SK-N-SH (cell line): ENCODE measurements at regions not wholly inside any gene's neighbourhood (a gene's known extent, or its start where the extent isn't known, plus 50 kb on each side); places are given as distances from the start of the nearest gene placed in this dataset.

ENCODE experiments used
- CTCF ChIA-PET: fragments of 300-600, 350-600 bp; formaldehyde crosslinking; extraction: SDS; loops from one replicate; lab custom pipeline; 2021; lab: Yijun Ruan, JAX
- POLR2A ChIA-PET: fragments of 350-600 bp; sonication (Branson Sonifier 250); formaldehyde crosslinking; extraction: SDS; loops from one replicate; lab custom pipeline; 2020; ENCODE audit warnings: antibody characterized with exemption, inconsistent platforms; lab: Yijun Ruan, JAX
- DNase-seq: peaks from one replicate; pipeline ENCODE4 v3.0.0; 2012
- H2AFZ ChIP-seq: fragments of 200-600 bp; sonication (generic); 2 replicates; pipeline ENCODE4 v1.8.1; 2016; ENCODE audit warnings: antibody characterized with exemption, mild to moderate bottlenecking, low read depth
- H3F3A ChIP-seq: fragments of 200-600 bp; sonication (generic); replicated peaks from 2 replicates; pipeline ENCODE3; 2016; ENCODE audit warnings: antibody characterized with exemption, mild to moderate bottlenecking; ENCODE audit not compliant: insufficient read depth
- H3K27ac ChIP-seq, 2 experiments: fragments of 200-500 bp in 1 of 2; fragments of 200-600 bp in 1 of 2; sonication (Bioruptor generic) in 1 of 2; sonication (generic), shearing (Covaris generic) in 1 of 2; 2 replicates each; pipeline versions ENCODE4 v1.5.1 to v1.6.1; 2014 to 2016; ENCODE audit warnings: low read depth in 2 of 2, inconsistent platforms in 1 of 2, low read length in 1 of 2, mild to moderate bottlenecking in 1 of 2, mixed read lengths in 1 of 2
- H3K27me3 ChIP-seq: fragments of 200-600 bp; sonication (generic), shearing (Covaris generic); 2 replicates; pipeline ENCODE4 v1.6.1; 2016; ENCODE audit warnings: mixed run types; ENCODE audit not compliant: insufficient read depth
- H3K36me3 ChIP-seq, 2 experiments: fragments of 200-500 bp in 1 of 2; fragments of 200-600 bp in 1 of 2; sonication (Bioruptor generic) in 1 of 2; sonication (generic) in 1 of 2; replicated peaks in 1 of 2; 2 replicates each; pipeline versions ENCODE3 to v1.5.1; 2014 to 2016; ENCODE audit warnings: low read length in 1 of 2, mild to moderate bottlenecking in 1 of 2; ENCODE audit not compliant: insufficient read depth in 2 of 2, control insufficient read depth in 1 of 2
- H3K4me1 ChIP-seq, 2 experiments: fragments of 200-500 bp in 1 of 2; fragments of 200-600 bp in 1 of 2; sonication (Bioruptor generic) in 1 of 2; sonication (generic), shearing (Covaris generic) in 1 of 2; 2 replicates each; pipeline versions ENCODE4 v1.5.1 to v1.6.1; 2014 to 2016; ENCODE audit warnings: low read depth in 1 of 2, low read length in 1 of 2, mixed run types in 1 of 2; ENCODE audit not compliant: insufficient read depth in 2 of 2, control insufficient read depth in 1 of 2
- H3K4me2 ChIP-seq: fragments of 200-600 bp; sonication (generic), shearing (Covaris generic); 2 replicates; pipeline ENCODE4 v1.6.1; 2017; ENCODE audit warnings: mixed run types
- H3K4me3 ChIP-seq, 2 experiments: fragments of 200-500 bp in 1 of 2; fragments of 200-600 bp in 1 of 2; sonication (Bioruptor generic) in 1 of 2; sonication (generic), shearing (Covaris generic) in 1 of 2; 2 replicates each; pipeline versions ENCODE4 v1.5.1 to v1.8.1; 2014 to 2016; ENCODE audit warnings: low read depth in 2 of 2, inconsistent platforms in 1 of 2, low read length in 1 of 2, mild to moderate bottlenecking in 1 of 2, mixed read lengths in 1 of 2, moderate library complexity in 1 of 2
- H3K79me2 ChIP-seq: fragments of 200-600 bp; sonication (generic); 2 replicates; pipeline ENCODE4 v1.8.1; 2017; ENCODE audit warnings: mild to moderate bottlenecking; ENCODE audit not compliant: insufficient read depth
- H3K9ac ChIP-seq: fragments of 200-600 bp; sonication (generic); 2 replicates; pipeline ENCODE4 v1.6.1; 2017; ENCODE audit warnings: mixed run types
- H3K9me2 ChIP-seq: fragments of 200-600 bp; sonication (generic); 2 replicates; pipeline ENCODE4 v1.6.1; 2017; ENCODE audit warnings: mixed run types
- H3K9me3 ChIP-seq: fragments of 200-600 bp; sonication (generic); 2 replicates; pipeline ENCODE4 v1.6.1; 2017; ENCODE audit warnings: mixed run types, mild to moderate bottlenecking, moderate library complexity
- H4K20me1 ChIP-seq: fragments of 200-600 bp; sonication (generic); 2 replicates; pipeline ENCODE4 v1.6.1; 2017; ENCODE audit warnings: mild to moderate bottlenecking, mixed run types; ENCODE audit not compliant: insufficient read depth
- CHD2 ChIP-seq: fragments of 150-350 bp; IDR thresholded peaks from 2 replicates; pipeline ENCODE4 v1.6.1; 2018; ENCODE audit warnings: low read length; ENCODE audit not compliant: partially characterized antibody
- ELF1 ChIP-seq: IDR thresholded peaks from 2 replicates; pipeline ENCODE4 v1.4.0; 2012
- EP300 ChIP-seq, 2 experiments: IDR thresholded peaks; 2 replicates each; pipeline versions ENCODE4 v1.4.0 to v1.6.1; 2012; ENCODE audit warnings: borderline replicate concordance in 1 of 2, low read depth in 1 of 2, low read length in 1 of 2
- FOXM1 ChIP-seq: IDR thresholded peaks from 2 replicates; pipeline ENCODE4 v1.4.0; 2012; ENCODE audit warnings: low read depth, mild to moderate bottlenecking
- JUND ChIP-seq: IDR thresholded peaks from 2 replicates; pipeline ENCODE4 v1.4.0; 2012
- MXI1 ChIP-seq: IDR thresholded peaks from 2 replicates; pipeline ENCODE4 v1.6.1; 2012; ENCODE audit warnings: mild to moderate bottlenecking, low read depth, low read length, improper control_type of control experiment
- NFIC ChIP-seq: IDR thresholded peaks from 2 replicates; pipeline ENCODE4 v1.4.0; 2012; ENCODE audit warnings: borderline replicate concordance
- POLR2AphosphoS5 ChIP-seq: IDR thresholded peaks from 2 replicates; pipeline ENCODE4 v1.6.1; 2012; ENCODE audit warnings: low read depth, low read length
- RAD21 ChIP-seq: IDR thresholded peaks from 2 replicates; pipeline ENCODE4 v1.6.1; 2012; ENCODE audit warnings: mild to moderate bottlenecking, low read length
- RCOR1 ChIP-seq: fragments of 150-350 bp; IDR thresholded peaks from 2 replicates; pipeline ENCODE4 v1.6.1; 2017; ENCODE audit warnings: antibody characterized with exemption, low read length
- RFX5 ChIP-seq: IDR thresholded peaks from 2 replicates; pipeline ENCODE4 v1.6.1; 2012; ENCODE audit warnings: mild to moderate bottlenecking, improper control_type of control experiment, low read length
- TAF1 ChIP-seq: IDR thresholded peaks from 2 replicates; pipeline ENCODE4 v1.6.1; 2012; ENCODE audit warnings: low read depth, mild to moderate bottlenecking, low read length, moderate library complexity, borderline replicate concordance
- TEAD4 ChIP-seq: IDR thresholded peaks from 2 replicates; pipeline ENCODE4 v1.4.0; 2012; ENCODE audit warnings: mild to moderate bottlenecking, borderline replicate concordance; ENCODE audit not compliant: insufficient read depth
- USF1 ChIP-seq: IDR thresholded peaks from 2 replicates; pipeline ENCODE4 v1.4.0; 2012; ENCODE audit warnings: low read depth, borderline replicate concordance
- YY1 ChIP-seq: IDR thresholded peaks from 2 replicates; pipeline ENCODE4 v1.4.0; 2012; ENCODE audit warnings: low read depth, mild to moderate bottlenecking
- ZBTB33 ChIP-seq: IDR thresholded peaks from 2 replicates; pipeline ENCODE4 v1.4.0; 2012; ENCODE audit warnings: low read depth, borderline replicate concordance
- WGBS: methylation state at CpG from one replicate; pipeline ENCODE4 v1.1.6; 2017; ENCODE audit warnings: low lambda C conversion rate; 5-methylcytosine and 5-hydroxymethylcytosine counted together
- TF ChIP-seq, protein P1 (sequence below): IDR thresholded peaks from 2 replicates; pipeline ENCODE4 v1.4.0; 2012; ENCODE audit warnings: low read depth
- TF ChIP-seq, protein P2 (sequence below): fragments of 200-600 bp; sonication (generic); IDR thresholded peaks from 2 replicates; pipeline ENCODE4 v1.6.1; 2017; ENCODE audit warnings: antibody characterized with exemption, mild to moderate bottlenecking, moderate library complexity

GRCh38 chr14:61627612-61628011 lies 67.7 kb upstream of the HIF1A start:
- Histone ChIP-seq H3K36me3 (no peaks in the 10 kb centered on the region), H3K4me1 (peaks cover 0 to 14% of the 10 kb centered on the region in 2 experiments; a peak in 2 of 4 replicates), H3K4me2 (no peak overlapping the region), H3K9me2 (no peaks in the 10 kb centered on the region), H3K27ac (no peak overlapping the region), H3K27me3 (no peaks in the 10 kb centered on the region), H3K4me3 (no peak overlapping the region), H3K9ac (no peak overlapping the region), H4K20me1 (no peaks in the 10 kb centered on the region), H3K9me3 (no peaks in the 10 kb centered on the region), H3F3A (no peaks in the 10 kb centered on the region), H2AFZ (no peak overlapping the region), H3K79me2 (no peaks in the 10 kb centered on the region)
- POLR2A ChIA-PET, result no interaction called here
- CTCF ChIA-PET, result interaction anchor here (1.1 kb wide), 1 partner anchor 10 kb away, joined by 3 read pairs; no protein-coding TSS in a partner anchor
- WGBS, result 88% methylated on average over 2 of the region's 2 CpGs
- TF ChIP-seq RAD21 (no peak), ZBTB33 (no peak), JUND (no peak), POLR2AphosphoS5 (no peak), CHD2 (no peak), RFX5 (no peak), YY1 (no peak), RCOR1 (no peak), TEAD4 (no peak), TAF1 (no peak), ELF1 (no peak), FOXM1 (no peak), MXI1 (no peak), EP300 (IDR thresholded peaks at IDR 0.05; ENCODE audit: borderline replicate concordance in 1 of 2, low read depth in 1 of 2, low read length in 1 of 2) (no peak), USF1 (no peak), NFIC (no peak)
- TF ChIP-seq, protein P1, sequence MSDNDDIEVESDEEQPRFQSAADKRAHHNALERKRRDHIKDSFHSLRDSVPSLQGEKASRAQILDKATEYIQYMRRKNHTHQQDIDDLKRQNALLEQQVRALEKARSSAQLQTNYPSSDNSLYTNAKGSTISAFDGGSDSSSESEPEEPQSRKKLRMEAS, result no peak
- TF ChIP-seq, protein P2, sequence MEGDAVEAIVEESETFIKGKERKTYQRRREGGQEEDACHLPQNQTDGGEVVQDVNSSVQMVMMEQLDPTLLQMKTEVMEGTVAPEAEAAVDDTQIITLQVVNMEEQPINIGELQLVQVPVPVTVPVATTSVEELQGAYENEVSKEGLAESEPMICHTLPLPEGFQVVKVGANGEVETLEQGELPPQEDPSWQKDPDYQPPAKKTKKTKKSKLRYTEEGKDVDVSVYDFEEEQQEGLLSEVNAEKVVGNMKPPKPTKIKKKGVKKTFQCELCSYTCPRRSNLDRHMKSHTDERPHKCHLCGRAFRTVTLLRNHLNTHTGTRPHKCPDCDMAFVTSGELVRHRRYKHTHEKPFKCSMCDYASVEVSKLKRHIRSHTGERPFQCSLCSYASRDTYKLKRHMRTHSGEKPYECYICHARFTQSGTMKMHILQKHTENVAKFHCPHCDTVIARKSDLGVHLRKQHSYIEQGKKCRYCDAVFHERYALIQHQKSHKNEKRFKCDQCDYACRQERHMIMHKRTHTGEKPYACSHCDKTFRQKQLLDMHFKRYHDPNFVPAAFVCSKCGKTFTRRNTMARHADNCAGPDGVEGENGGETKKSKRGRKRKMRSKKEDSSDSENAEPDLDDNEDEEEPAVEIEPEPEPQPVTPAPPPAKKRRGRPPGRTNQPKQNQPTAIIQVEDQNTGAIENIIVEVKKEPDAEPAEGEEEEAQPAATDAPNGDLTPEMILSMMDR, result no peak
- no peak for DNase-seq
